ENCODE measurements at regions not wholly inside any gene's neighbourhood (a gene's known extent, or its start where the extent isn't known, plus 50 kb on each side); places are given as distances from the start of the nearest gene placed in this dataset.

- H3K27ac ChIP-seq (ENCODE audit: low read depth, low read length): no peak overlapping the region
- H3K23ac ChIP-seq (ENCODE audit: insufficient read length): no peak overlapping the region
- no peak overlapping the region for H3K18ac ChIP-seq (ENCODE audit: extremely low read depth, low read length)
- no peak overlapping the region for H2BK20ac ChIP-seq (ENCODE audit: low read length)
- no peak overlapping the region for H3K4me3 ChIP-seq (ENCODE audit: extremely low read depth in 1 of 4, insufficient read depth in 2 of 4, low read depth in 3 of 4, low read length in 4 of 4)
- no peak overlapping the region for H2BK120ac ChIP-seq (replicated peaks; ENCODE audit: low read depth, low read length)
- H4K91ac ChIP-seq (replicated peaks; ENCODE audit: insufficient read length, low read length): no peak overlapping the region
- no peak for FAIRE-seq
- H2BK12ac ChIP-seq (ENCODE audit: low read depth, low read length): no peak overlapping the region
- no peaks in the 10 kb centered on the region for H3K9me3 ChIP-seq (ENCODE audit: insufficient read depth in 2 of 2, low read depth in 1 of 2, low read length in 1 of 2)
- H3K56ac ChIP-seq (replicated peaks; ENCODE audit: insufficient read length, low read depth, low read length): no peak overlapping the region
- no peak overlapping the region for H2AK5ac ChIP-seq (ENCODE audit: low read depth, low read length)
- CTCF ChIA-PET (ENCODE audit: partially characterized antibody): interaction anchor here (0.6 to 1.3 kb wide), 6 partner anchors 14 to 336 kb away, joined by 3 to 5 read pairs (median 4); no protein-coding TSS in a partner anchor
- H3K36me3 ChIP-seq (ENCODE audit: control insufficient read depth in 2 of 4, insufficient read depth in 4 of 4, low read length in 3 of 4): no peaks in the 10 kb centered on the region
- H4K8ac ChIP-seq (ENCODE audit: extremely low read depth, insufficient read depth, low read length): no peak overlapping the region
- no peak overlapping the region for H4K5ac ChIP-seq (ENCODE audit: insufficient read length, low read depth, low read length)
- H3K14ac ChIP-seq (ENCODE audit: insufficient read length): no peak overlapping the region
- H3K9ac ChIP-seq (replicated peaks in 1 of 4; ENCODE audit: extremely low read depth in 1 of 4, low read depth in 3 of 4, low read length in 3 of 4): no peak overlapping the region
- POLR2A ChIA-PET (ENCODE audit: partially characterized antibody): interaction anchor here (0.8 to 2.2 kb wide), 2 partner anchors 8 to 43 kb away, joined by 3 to 6 read pairs; no protein-coding TSS in a partner anchor
- H3K23me2 ChIP-seq (ENCODE audit: low read depth, low read length): no peaks in the 10 kb centered on the region
- no peak overlapping the region for H2BK5ac ChIP-seq (ENCODE audit: low read depth, low read length)
- H3K4ac ChIP-seq (replicated peaks; ENCODE audit: insufficient read length, low read depth, low read length): no peak overlapping the region
- no peaks in the 10 kb centered on the region for H3K27me3 ChIP-seq (replicated peaks in 1 of 4; ENCODE audit: control insufficient read depth in 3 of 4, extremely low read depth in 1 of 4, insufficient read depth in 3 of 4, low read length in 3 of 4)
- no peaks in the 10 kb centered on the region for H4K20me1 ChIP-seq (replicated peaks in 1 of 2; ENCODE audit: control insufficient read depth in 1 of 2, insufficient read depth in 2 of 2, low read length in 2 of 2)
- no peaks in the 10 kb centered on the region for H3K79me1 ChIP-seq (ENCODE audit: low read depth, low read length)
- no peak overlapping the region for H2AFZ ChIP-seq (ENCODE audit: low read length)
- peaks cover 0 to 17% (median 13%) of the 10 kb centered on the region in 4 experiments for H3K4me1 ChIP-seq (replicated peaks in 1 of 4; ENCODE audit: control insufficient read depth in 3 of 4, insufficient read depth in 4 of 4, low read length in 3 of 4)
- H2BK15ac ChIP-seq (ENCODE audit: low read length): no peak overlapping the region
- DNase-seq (ENCODE audit: low read depth in 1 of 2, low spot score in 2 of 2): no peak
- 0 out of 4 replicates have a peak overlapping the region, but pooled peaks of 1 of the 2 experiments have one; percentile 2 for H3K4me2 ChIP-seq (ENCODE audit: insufficient read depth in 1 of 2, low read depth in 2 of 2, low read length in 2 of 2)
- no peaks in the 10 kb centered on the region for H3K79me2 ChIP-seq (ENCODE audit: control insufficient read depth in 1 of 2, insufficient read depth in 2 of 2, low read length in 2 of 2)
- TF ChIP-seq USF2 (IDR thresholded peaks at IDR 0.05; ENCODE audit: low read length) (no peak), POLR2A (IDR thresholded peaks at IDR 0.05; ENCODE audit: control extremely low read depth in 1 of 2, low read depth in 2 of 2, low read length in 2 of 2) (no peak), RNF2 (IDR thresholded peaks at IDR 0.05; ENCODE audit: borderline replicate concordance, low read depth, low read length, missing control alignments, poor library complexity, severe bottlenecking) (no peak), HDAC6 (IDR thresholded peaks at IDR 0.05; ENCODE audit: low read depth, low read length) (no peak), JUND (IDR thresholded peaks at IDR 0.05; ENCODE audit: low read length) (no peak), SIX5 (IDR thresholded peaks at IDR 0.05; ENCODE audit: low read depth, low read length) (no peak), SP2 (IDR thresholded peaks at IDR 0.05; ENCODE audit: low read length) (no peak), EP300 (IDR thresholded peaks at IDR 0.05; ENCODE audit: borderline replicate concordance in 1 of 2, low read depth in 2 of 2, low read length in 2 of 2) (no peak), E2F6 (IDR thresholded peaks at IDR 0.05) (no peak), RBBP5 (IDR thresholded peaks at IDR 0.05; ENCODE audit: borderline replicate concordance, low read depth, low read length) (no peak), GTF2F1 (IDR thresholded peaks at IDR 0.05; ENCODE audit: borderline replicate concordance, low read depth, low read length) (no peak), EZH2 (IDR thresholded peaks at IDR 0.05; ENCODE audit: low read depth, low read length, severe bottlenecking) (no peak), SP4 (IDR thresholded peaks at IDR 0.05; ENCODE audit: low read length) (no peak)
These were observed 69.2 kb downstream of the UCHL1 start for GRCh38 chr4:41325901-41326300.
